ENCODE measurements at regions not wholly inside any gene's neighbourhood (a gene's known extent, or its start where the extent isn't known, plus 50 kb on each side); places are given as distances from the start of the nearest gene placed in this dataset.
"Not testable (repeated sequence)": the region's sequence is repeated elsewhere in the genome, so short reads cannot be mapped to it uniquely, and the experiment has no call there.

DNA sequence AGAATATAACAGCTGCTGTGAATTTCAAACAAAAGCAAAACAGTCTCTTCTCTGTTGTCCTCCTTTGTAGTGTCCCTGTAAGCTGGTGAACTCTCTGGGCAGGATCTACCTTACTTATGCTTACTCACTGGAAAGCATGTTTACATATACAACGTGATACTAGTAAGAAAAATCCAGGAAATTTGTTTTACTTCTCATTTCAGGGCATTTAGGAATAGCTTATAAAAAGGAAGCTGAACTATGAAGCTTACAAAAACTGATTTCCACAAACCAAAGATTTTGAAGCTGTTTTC lies 311.0 kb downstream of the NOVA1 start:
- intact Hi-C loops (cut with micrococcal nuclease; ENCODE audit: unreplicated experiment): no loop called here

DNA sequence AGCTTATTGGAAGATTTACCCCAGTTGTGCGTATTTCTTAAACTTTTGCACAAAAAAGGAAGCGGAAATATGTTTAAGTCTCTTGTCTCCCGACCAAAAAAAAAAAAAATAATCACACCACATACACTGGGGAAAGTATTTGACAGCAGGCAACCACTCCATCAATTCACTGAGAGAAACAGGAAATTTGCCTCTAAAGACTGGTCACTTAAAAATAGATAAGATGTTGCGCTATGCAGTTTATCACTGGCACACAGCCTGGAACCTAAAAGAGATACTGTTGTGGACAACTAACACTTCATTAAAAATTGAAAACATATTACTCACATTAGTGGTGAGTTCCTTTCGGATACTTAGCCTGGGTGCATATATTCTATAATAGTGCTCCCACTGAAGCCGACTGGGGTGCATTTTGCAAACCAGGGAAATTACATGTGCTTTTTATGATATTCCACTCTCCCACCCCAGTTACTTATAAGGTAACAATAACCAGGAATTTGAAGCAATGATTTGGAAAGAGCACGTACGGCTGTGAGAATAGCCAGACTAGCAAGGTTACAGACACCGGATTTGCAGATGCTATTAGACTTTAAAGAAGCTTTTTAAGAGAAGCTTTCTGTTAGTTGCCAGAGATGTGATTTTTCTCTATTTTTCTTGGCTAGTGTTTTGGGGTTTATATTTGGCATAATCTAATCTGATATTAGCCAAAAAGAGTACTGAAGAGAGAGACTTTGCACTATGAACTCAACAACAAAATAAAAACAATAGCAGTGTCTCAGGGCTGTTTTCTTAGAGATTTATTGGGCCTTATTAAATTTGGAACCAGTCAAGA lies 311.5 kb downstream of the NOVA1 start:
- TF ChIP-seq, protein P1, sequence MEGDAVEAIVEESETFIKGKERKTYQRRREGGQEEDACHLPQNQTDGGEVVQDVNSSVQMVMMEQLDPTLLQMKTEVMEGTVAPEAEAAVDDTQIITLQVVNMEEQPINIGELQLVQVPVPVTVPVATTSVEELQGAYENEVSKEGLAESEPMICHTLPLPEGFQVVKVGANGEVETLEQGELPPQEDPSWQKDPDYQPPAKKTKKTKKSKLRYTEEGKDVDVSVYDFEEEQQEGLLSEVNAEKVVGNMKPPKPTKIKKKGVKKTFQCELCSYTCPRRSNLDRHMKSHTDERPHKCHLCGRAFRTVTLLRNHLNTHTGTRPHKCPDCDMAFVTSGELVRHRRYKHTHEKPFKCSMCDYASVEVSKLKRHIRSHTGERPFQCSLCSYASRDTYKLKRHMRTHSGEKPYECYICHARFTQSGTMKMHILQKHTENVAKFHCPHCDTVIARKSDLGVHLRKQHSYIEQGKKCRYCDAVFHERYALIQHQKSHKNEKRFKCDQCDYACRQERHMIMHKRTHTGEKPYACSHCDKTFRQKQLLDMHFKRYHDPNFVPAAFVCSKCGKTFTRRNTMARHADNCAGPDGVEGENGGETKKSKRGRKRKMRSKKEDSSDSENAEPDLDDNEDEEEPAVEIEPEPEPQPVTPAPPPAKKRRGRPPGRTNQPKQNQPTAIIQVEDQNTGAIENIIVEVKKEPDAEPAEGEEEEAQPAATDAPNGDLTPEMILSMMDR (conservative IDR thresholded peaks at IDR 0.05; ENCODE audit: low read depth, low read length): no peak
- TF ChIP-seq EZH2 (IDR thresholded peaks at IDR 0.05; ENCODE audit: borderline replicate concordance, low read depth, low read length, poor library complexity, severe bottlenecking): no peak
- intact Hi-C loops (cut with micrococcal nuclease; ENCODE audit: unreplicated experiment): no loop called here
- Histone ChIP-seq H3K9me3 (ENCODE audit: low read depth, low read length, poor library complexity, severe bottlenecking) (no peaks in the 10 kb centered on the region), H3K4me3 (ENCODE audit: low read depth, low read length, poor library complexity, severe bottlenecking) (no peak overlapping the region), H3K36me3 (ENCODE audit: insufficient read depth, low read length, poor library complexity, severe bottlenecking) (no peaks in the 10 kb centered on the region), H3K4me1 (ENCODE audit: insufficient read depth, low read length, poor library complexity, severe bottlenecking) (no peaks in the 10 kb centered on the region), H3K27me3 (replicated peaks; ENCODE audit: insufficient read depth, low read depth, low read length, poor library complexity) (no peaks in the 10 kb centered on the region), H3K27ac (ENCODE audit: low read depth, low read length, poor library complexity, severe bottlenecking) (no peak overlapping the region)
- no TSS peak for BruUV-seq (replicated peaks)
- DNase-seq (ENCODE audit: low spot score): peak; percentile 4
- ChIA-PET CTCF (interaction anchor here (0.7 kb wide), 1 partner anchor 393 kb away, joined by 4 read pairs; no protein-coding TSS in a partner anchor), POLR2A (ENCODE audit: low non-redundant PET) (no interaction called here)

More for the DNA sequence above, 311.0 kb downstream of the NOVA1 start:
- ChIA-PET CTCF (interaction anchor here (0.7 kb wide), 1 partner anchor 392 kb away, joined by 4 read pairs; no protein-coding TSS in a partner anchor), POLR2A (ENCODE audit: low non-redundant PET) (no interaction called here)
- BruUV-seq (replicated peaks): no TSS peak
- TF ChIP-seq, protein P1 (conservative IDR thresholded peaks at IDR 0.05; ENCODE audit: low read depth, low read length): no peak
- TF ChIP-seq EZH2 (IDR thresholded peaks at IDR 0.05; ENCODE audit: borderline replicate concordance, low read depth, low read length, poor library complexity, severe bottlenecking): no peak
- Histone ChIP-seq H3K27me3 (replicated peaks; ENCODE audit: insufficient read depth, low read depth, low read length, poor library complexity) (no peaks in the 10 kb centered on the region), H3K27ac (ENCODE audit: low read depth, low read length, poor library complexity, severe bottlenecking) (no peak overlapping the region), H3K4me3 (ENCODE audit: low read depth, low read length, poor library complexity, severe bottlenecking) (no peak overlapping the region), H3K9me3 (ENCODE audit: low read depth, low read length, poor library complexity, severe bottlenecking) (no peaks in the 10 kb centered on the region), H3K4me1 (ENCODE audit: insufficient read depth, low read length, poor library complexity, severe bottlenecking) (no peaks in the 10 kb centered on the region), H3K36me3 (ENCODE audit: insufficient read depth, low read length, poor library complexity, severe bottlenecking) (no peaks in the 10 kb centered on the region)
- DNase-seq (ENCODE audit: low spot score): no peak

DNA sequence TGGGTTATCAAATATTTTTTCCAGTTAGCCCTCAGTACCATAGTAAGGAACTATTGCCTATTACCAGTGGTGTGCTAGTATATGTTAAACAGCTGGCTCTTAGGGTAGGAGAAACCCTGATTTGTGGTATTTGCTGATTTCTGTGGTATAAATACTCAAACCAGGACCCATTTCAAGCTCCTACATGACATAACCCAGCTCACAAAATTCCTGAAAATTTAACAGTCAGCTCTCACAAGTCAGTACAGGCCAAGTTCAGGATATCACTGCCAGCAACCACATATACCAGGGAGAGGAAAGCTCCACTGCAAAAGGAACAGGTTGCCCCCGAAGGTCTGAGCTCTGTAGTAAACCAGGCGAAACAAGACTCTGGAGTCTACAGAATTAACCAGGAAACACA lies 315.3 kb downstream of the NOVA1 start:
- no peak overlapping the region for H3K27ac ChIP-seq (ENCODE audit: low read depth, low read length, poor library complexity, severe bottlenecking)
- intact Hi-C loops (cut with micrococcal nuclease; ENCODE audit: unreplicated experiment): no loop called here
- no peaks in the 10 kb centered on the region for H3K4me1 ChIP-seq (ENCODE audit: insufficient read depth, low read length, poor library complexity, severe bottlenecking)
- CTCF ChIA-PET: no interaction called here
- no peak for TF ChIP-seq EZH2 (IDR thresholded peaks at IDR 0.05; ENCODE audit: borderline replicate concordance, low read depth, low read length, poor library complexity, severe bottlenecking)
- TF ChIP-seq, protein P1 (conservative IDR thresholded peaks at IDR 0.05; ENCODE audit: low read depth, low read length): no peak
- no peak for DNase-seq (ENCODE audit: low spot score)
- no peaks in the 10 kb centered on the region for H3K9me3 ChIP-seq (ENCODE audit: low read depth, low read length, poor library complexity, severe bottlenecking)
- H3K27me3 ChIP-seq (replicated peaks; ENCODE audit: insufficient read depth, low read depth, low read length, poor library complexity): no peaks in the 10 kb centered on the region
- POLR2A ChIA-PET (ENCODE audit: low non-redundant PET): no interaction called here
- H3K36me3 ChIP-seq (ENCODE audit: insufficient read depth, low read length, poor library complexity, severe bottlenecking): no peaks in the 10 kb centered on the region
- no TSS peak for BruUV-seq (replicated peaks)
- no peak overlapping the region for H3K4me3 ChIP-seq (ENCODE audit: low read depth, low read length, poor library complexity, severe bottlenecking)

DNA sequence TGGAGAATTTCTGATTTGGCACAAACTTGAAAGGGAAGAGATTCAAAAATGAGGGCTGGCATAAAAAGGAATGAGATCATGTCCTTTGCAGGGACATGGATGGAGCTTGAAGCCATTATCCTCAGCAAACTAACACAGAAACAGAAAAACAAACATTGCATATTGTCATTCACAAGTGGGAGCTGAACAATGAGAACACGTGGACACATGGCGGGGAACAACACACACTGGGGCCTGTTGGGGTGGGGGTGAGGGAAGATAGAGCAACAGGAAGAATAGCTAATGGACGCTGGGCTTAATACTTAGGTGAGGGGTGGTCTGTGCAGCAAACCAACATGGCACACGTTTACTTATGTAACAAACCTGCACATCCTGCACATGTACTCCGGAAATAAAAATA lies 315.8 kb downstream of the NOVA1 start:
- H3K4me1 ChIP-seq (ENCODE audit: insufficient read depth, low read length, poor library complexity, severe bottlenecking); CTCF ChIA-PET; H3K36me3 ChIP-seq (ENCODE audit: insufficient read depth, low read length, poor library complexity, severe bottlenecking); POLR2A ChIA-PET (ENCODE audit: low non-redundant PET); DNase-seq (ENCODE audit: low spot score); H3K4me3 ChIP-seq (ENCODE audit: low read depth, low read length, poor library complexity, severe bottlenecking); H3K27ac ChIP-seq (ENCODE audit: low read depth, low read length, poor library complexity, severe bottlenecking); H3K27me3 ChIP-seq (replicated peaks; ENCODE audit: insufficient read depth, low read depth, low read length, poor library complexity); BruUV-seq (replicated peaks); H3K9me3 ChIP-seq (ENCODE audit: low read depth, low read length, poor library complexity, severe bottlenecking); intact Hi-C loops (cut with micrococcal nuclease; ENCODE audit: unreplicated experiment): not testable (repeated sequence)

Data from A673 (cell line).